HG03469 (cell line): ENCODE measurements at regions not wholly inside any gene's neighbourhood (a gene's known extent, or its start where the extent isn't known, plus 50 kb on each side); places are given as distances from the start of the nearest gene placed in this dataset.
"Not testable (repeated sequence)": the region's sequence is repeated elsewhere in the genome, so short reads cannot be mapped to it uniquely, and the experiment has no call there.

Source experiments
- ATAC-seq: cut with Tn5 transposase; IDR thresholded peaks from one replicate; pipeline ENCODE4 v1.9.1; 2021; ENCODE audit warnings: mild to moderate bottlenecking, moderate library complexity, moderate number of reproducible peaks; ENCODE audit not compliant: unreplicated experiment

- ATAC-seq, result no peak
These were observed 224.0 kb downstream of the KTN1 start for GRCh38 chr14:55803873-55804553.

- ATAC-seq, result no peak
These were observed 225.2 kb downstream of the KTN1 start for GRCh38 chr14:55805250-55805649.

- ATAC-seq, result peak; percentile 57
These were observed 227.3 kb downstream of the KTN1 start for GRCh38 chr14:55807053-55807880.

- no peak for ATAC-seq
These were observed 227.9 kb downstream of the KTN1 start for GRCh38 chr14:55807881-55808379.

GRCh38 chr14:55813630-55814029 lies 233.6 kb downstream of the KTN1 start:
- ATAC-seq, result no peak

GRCh38 chr14:55814064-55814463 lies 234.1 kb downstream of the KTN1 start:
- ATAC-seq, result no peak

GRCh38 chr14:55814873-55815272 lies 234.9 kb downstream of the KTN1 start:
- no peak for ATAC-seq

- no peak for ATAC-seq
These were observed 236.2 kb downstream of the KTN1 start for GRCh38 chr14:55816225-55816624.

GRCh38 chr14:55819610-55820304 lies 239.8 kb downstream of the KTN1 start:
- ATAC-seq, result peak; percentile 66

- no peak for ATAC-seq
These were observed 242.9 kb downstream of the KTN1 start for GRCh38 chr14:55822906-55823305.

GRCh38 chr14:55832122-55832911 lies 252.3 kb downstream of the KTN1 start:
- ATAC-seq, result no peak

GRCh38 chr14:55832974-55833373 lies 253.0 kb downstream of the KTN1 start:
- ATAC-seq, result no peak

- ATAC-seq, result no peak
These were observed 254.4 kb downstream of the KTN1 start for GRCh38 chr14:55834390-55834789.

- no peak for ATAC-seq
These were observed 256.0 kb downstream of the KTN1 start for GRCh38 chr14:55835985-55836384.

GRCh38 chr14:55837467-55837866 lies 257.5 kb downstream of the KTN1 start:
- no peak for ATAC-seq

GRCh38 chr14:55838529-55839052 lies 258.6 kb downstream of the KTN1 start:
- ATAC-seq, result no peak

- not testable (repeated sequence) for ATAC-seq
These were observed 259.4 kb downstream of the KTN1 start for GRCh38 chr14:55839301-55839947.

GRCh38 chr14:55840821-55841220 lies 260.8 kb downstream of the KTN1 start:
- ATAC-seq, result no peak

- no peak for ATAC-seq
These were observed 261.6 kb downstream of the KTN1 start for GRCh38 chr14:55841625-55842024.
